Dermis microvascular lymphatic vessel endothelial cell (primary cell): ENCODE measurements at regions not wholly inside any gene's neighbourhood (a gene's known extent, or its start where the extent isn't known, plus 50 kb on each side); places are given as distances from the start of the nearest gene placed in this dataset.

Experiments
- DNase-seq, 2 donors: peaks; one replicate each; pipeline versions ENCODE4 v3.0.0 to v3.0.0-alpha.2; 2010; ENCODE audit warnings: low read depth in 2 of 2

GRCh38 chr3:67712259-67712658 is 57.8 kb upstream of the SUCLG2 start:
- no peak for DNase-seq

DNA sequence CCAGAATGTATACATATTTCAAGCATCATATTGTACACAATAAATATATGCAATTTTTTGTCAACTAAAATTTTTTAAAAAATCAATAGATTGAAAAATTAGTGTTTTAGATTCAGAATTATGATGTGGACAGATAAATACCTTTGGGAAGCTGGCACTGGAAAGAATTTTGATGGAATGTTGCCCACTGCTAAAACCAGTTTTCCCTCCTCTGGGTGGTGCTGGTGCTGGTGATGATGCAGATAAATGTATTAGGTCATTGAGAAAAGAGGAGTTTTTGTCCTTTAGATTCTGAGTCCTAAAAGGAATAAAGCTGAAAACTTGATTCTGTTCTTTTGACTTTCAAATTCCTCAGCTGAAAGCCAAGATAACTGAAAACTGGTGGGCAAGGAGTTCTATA is 56.0 kb upstream of the SUCLG2 start:
- DNase-seq = no peak

DNA sequence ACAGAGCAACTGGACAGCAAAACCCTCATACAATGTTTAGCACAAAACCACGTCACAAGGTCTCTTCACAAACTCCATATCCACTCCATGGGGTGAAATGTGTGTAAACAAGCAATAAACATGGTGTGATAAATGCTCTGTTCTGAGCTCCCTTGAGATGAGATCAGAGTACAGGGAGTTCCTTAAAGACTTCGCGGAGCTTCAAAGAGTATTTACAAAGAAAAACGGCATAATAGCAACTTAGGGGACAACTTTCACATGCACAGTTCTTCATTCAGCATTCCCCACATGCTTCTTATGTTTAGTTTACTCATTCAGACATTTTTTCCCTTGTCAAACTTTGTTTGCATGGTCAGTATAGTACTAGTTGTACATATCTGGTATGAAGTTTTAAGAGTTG is 52.5 kb upstream of the SUCLG2 start:
- no peak for DNase-seq

GRCh38 chr3:67704322-67704721 is 49.9 kb upstream of the SUCLG2 start:
- no peak for DNase-seq
